Upper lobe of right lung (tissue), 1 donor: ENCODE measurements at regions not wholly inside any gene's neighbourhood (a gene's known extent, or its start where the extent isn't known, plus 50 kb on each side); places are given as distances from the start of the nearest gene placed in this dataset.
"Not testable (repeated sequence)": the region's sequence is repeated elsewhere in the genome, so short reads cannot be mapped to it uniquely, and the experiment has no call there.

Experiments used
- ATAC-seq: fragments of 200-7000 bp; cut with Tn5 transposase; one replicate; pipeline ENCODE4 v1.9.1; 2020; ENCODE audit warnings: mild to moderate bottlenecking, moderate library complexity
- DNase-seq: peaks from one replicate; pipeline ENCODE4 v3.0.0-alpha.2; 2020
- H3K27ac ChIP-seq: fragments of 200-600 bp; one replicate; pipeline ENCODE4 v1.8.0; 2022
- H3K27me3 ChIP-seq: fragments of 200-600 bp; one replicate; pipeline ENCODE4 v1.8.0; 2022; ENCODE audit warnings: mild to moderate bottlenecking
- H3K36me3 ChIP-seq: fragments of 200-600 bp; one replicate; pipeline ENCODE4 v1.8.0; 2022
- H3K4me1 ChIP-seq: fragments of 200-600 bp; one replicate; pipeline ENCODE4 v1.8.0; 2022
- H3K4me3 ChIP-seq: fragments of 200-600 bp; one replicate; pipeline ENCODE4 v1.8.0; 2022; ENCODE audit warnings: mild to moderate bottlenecking
- H3K9me3 ChIP-seq: fragments of 200-600 bp; one replicate; pipeline ENCODE4 v1.8.0; 2022
- intact Hi-C: fragments of 100-400 bp; cut with DNase I; formaldehyde crosslinking; loops from one replicate; pipeline ENCODE4 v1.11.0; 2022
- TF ChIP-seq, protein P1 (sequence below): fragments of 200-600 bp; IDR thresholded peaks from one replicate; pipeline ENCODE4 v1.8.0; 2022; ENCODE audit warnings: antibody characterized with exemption
- donor health status: DM: no; HTN: yes; CAD: no; lungs with severe emphysema.

DNA sequence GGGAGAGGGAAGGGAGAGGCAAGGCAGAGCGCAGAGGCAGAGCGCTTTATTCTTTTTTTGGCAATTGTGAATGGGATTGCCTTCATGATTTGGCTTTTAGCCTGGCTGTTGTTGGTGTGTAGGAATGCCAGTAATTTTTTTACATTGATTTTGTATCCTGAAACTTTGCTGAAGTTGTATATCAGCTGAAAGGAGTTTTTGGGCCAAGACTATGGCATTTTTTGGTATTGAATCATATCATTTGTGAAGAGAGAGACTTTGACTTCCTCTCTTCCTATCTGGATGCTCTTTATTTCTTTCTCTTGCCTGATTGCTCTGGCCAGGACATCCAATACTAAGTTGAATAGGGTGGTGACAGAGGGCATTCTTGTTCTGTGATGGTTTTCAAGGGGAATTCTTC lies 291.3 kb downstream of the REEP3 start:
- TF ChIP-seq, protein P1, sequence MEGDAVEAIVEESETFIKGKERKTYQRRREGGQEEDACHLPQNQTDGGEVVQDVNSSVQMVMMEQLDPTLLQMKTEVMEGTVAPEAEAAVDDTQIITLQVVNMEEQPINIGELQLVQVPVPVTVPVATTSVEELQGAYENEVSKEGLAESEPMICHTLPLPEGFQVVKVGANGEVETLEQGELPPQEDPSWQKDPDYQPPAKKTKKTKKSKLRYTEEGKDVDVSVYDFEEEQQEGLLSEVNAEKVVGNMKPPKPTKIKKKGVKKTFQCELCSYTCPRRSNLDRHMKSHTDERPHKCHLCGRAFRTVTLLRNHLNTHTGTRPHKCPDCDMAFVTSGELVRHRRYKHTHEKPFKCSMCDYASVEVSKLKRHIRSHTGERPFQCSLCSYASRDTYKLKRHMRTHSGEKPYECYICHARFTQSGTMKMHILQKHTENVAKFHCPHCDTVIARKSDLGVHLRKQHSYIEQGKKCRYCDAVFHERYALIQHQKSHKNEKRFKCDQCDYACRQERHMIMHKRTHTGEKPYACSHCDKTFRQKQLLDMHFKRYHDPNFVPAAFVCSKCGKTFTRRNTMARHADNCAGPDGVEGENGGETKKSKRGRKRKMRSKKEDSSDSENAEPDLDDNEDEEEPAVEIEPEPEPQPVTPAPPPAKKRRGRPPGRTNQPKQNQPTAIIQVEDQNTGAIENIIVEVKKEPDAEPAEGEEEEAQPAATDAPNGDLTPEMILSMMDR, result no peak
- Histone ChIP-seq H3K27ac (no peak overlapping the region), H3K27me3 (no peaks in the 10 kb centered on the region), H3K9me3 (no peaks in the 10 kb centered on the region), H3K36me3 (no peaks in the 10 kb centered on the region), H3K4me1 (no peaks in the 10 kb centered on the region), H3K4me3 (no peak overlapping the region)
- intact Hi-C loops, result no loop called here
- ATAC-seq, result no peak
- DNase-seq, result no peak

DNA sequence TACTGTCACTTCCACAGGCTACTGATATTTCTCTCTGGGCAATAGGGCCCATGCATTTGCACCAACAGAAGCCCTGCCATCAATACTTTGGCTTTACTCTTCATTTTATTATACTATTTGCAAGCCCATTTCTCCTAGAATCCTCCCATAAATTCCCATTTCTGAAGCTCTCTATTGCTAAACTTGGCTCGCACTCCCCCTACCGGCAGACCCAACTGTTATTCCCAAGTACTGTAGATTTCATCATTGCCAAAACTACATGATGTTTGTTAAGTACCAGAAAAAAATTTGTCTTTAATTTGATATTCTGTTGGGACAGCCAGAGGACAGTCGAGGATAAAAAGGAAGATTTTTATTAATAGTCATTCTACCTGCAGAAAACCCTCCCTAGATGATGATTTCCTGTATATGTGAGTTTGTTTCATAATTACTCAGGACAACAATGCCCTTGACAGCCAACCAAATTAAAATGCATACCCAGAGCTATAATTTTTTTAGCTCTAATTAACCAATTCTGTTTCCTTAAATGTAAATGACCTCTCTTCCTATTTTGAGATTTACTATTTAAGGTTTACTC lies 298.6 kb downstream of the REEP3 start:
- H3K27ac ChIP-seq, result no peak overlapping the region
- DNase-seq, result peak; percentile 70
- TF ChIP-seq, protein P1, result peak; percentile 85

DNA sequence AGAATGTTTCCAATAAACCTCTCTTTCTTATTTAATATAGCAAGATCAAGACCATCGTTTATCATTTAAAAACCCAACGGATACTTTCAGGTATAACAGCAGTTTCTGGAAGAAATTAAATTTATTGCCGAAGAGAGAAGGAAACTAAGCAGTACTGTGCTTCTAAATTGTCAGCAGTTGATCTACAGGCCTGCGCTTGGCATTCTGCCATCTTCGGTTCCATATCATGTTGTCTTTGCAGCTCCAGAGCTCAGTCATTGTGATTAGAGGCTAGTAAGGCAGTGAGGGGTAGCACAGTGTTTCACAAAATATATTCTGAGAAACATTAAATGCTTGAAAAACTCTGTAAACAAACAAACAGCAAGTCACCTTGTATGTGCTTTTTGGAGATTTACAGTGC lies 301.3 kb downstream of the REEP3 start:
- no peak for DNase-seq
- H3K27me3 ChIP-seq, result no peaks in the 10 kb centered on the region
- TF ChIP-seq, protein P1, result no peak
- no peak overlapping the region for H3K27ac ChIP-seq
- ATAC-seq, result no peak
- H3K4me1 ChIP-seq, result no peaks in the 10 kb centered on the region
- H3K4me3 ChIP-seq, result no peak overlapping the region
- H3K36me3 ChIP-seq, result no peaks in the 10 kb centered on the region
- H3K9me3 ChIP-seq, result peaks cover 9% of the 10 kb centered on the region
- intact Hi-C loops, result no loop called here

More for the DNA sequence above, 298.6 kb downstream of the REEP3 start:
- Histone ChIP-seq H3K4me1 (no peaks in the 10 kb centered on the region), H3K9me3 (peaks cover 9% of the 10 kb centered on the region), H3K27me3 (no peaks in the 10 kb centered on the region), H3K4me3 (no peak overlapping the region), H3K36me3 (no peaks in the 10 kb centered on the region)
- intact Hi-C loops, result no loop called here
- peak; percentile 64 for ATAC-seq

DNA sequence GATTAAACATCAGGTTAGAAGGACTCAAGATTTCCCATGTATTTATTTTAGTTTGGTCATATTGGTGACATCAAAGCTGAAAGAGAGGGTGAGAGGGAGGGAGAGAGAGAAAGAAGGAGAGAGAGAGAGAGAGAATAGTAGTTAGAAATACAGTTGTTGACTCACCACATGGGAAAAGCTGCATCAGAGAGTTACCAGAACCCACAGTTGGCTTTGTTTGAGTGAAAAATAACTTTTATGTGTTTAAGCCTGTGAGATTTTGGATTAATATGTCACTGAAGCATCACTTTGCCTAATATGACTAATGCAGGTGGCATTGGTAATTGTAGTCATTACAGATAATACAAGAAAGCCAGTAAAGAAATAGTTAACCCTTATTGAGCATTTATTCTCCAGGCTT lies 303.9 kb downstream of the REEP3 start:
- Histone ChIP-seq H3K9me3 (peaks cover 9% of the 10 kb centered on the region), H3K4me1 (no peaks in the 10 kb centered on the region), H3K27ac (no peak overlapping the region), H3K36me3 (no peaks in the 10 kb centered on the region), H3K27me3 (no peaks in the 10 kb centered on the region), H3K4me3 (no peak overlapping the region)
- intact Hi-C loops, result no loop called here
- ATAC-seq, result no peak
- TF ChIP-seq, protein P1, result no peak
- DNase-seq, result no peak

DNA sequence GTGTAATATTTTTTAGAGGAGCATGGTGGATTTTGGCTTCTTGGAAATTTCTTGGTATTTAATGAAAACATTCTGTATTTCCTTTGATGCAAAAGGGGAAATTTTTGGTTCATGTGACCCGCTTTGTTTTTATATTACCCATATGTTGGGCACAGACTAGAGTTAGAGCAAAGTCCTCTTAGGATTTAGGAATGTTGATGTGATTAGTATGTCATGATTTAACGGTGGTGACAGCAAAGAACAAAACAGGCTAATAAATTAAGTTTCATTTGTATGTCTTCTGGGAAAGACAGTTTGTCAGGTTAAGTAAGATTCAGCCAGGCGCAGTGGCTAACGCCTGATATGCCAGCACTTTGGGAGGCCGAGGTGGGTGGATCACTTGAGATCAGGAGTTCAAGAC lies 304.6 kb downstream of the REEP3 start:
- no peaks in the 10 kb centered on the region for H3K27me3 ChIP-seq
- H3K9me3 ChIP-seq, result peaks cover 9% of the 10 kb centered on the region
- no peaks in the 10 kb centered on the region for H3K36me3 ChIP-seq
- H3K4me3 ChIP-seq, result no peak overlapping the region
- H3K4me1 ChIP-seq, result no peaks in the 10 kb centered on the region
- no peak for ATAC-seq
- TF ChIP-seq, protein P1, result no peak
- no peak for DNase-seq
- intact Hi-C loops, result no loop called here
- no peak overlapping the region for H3K27ac ChIP-seq

DNA sequence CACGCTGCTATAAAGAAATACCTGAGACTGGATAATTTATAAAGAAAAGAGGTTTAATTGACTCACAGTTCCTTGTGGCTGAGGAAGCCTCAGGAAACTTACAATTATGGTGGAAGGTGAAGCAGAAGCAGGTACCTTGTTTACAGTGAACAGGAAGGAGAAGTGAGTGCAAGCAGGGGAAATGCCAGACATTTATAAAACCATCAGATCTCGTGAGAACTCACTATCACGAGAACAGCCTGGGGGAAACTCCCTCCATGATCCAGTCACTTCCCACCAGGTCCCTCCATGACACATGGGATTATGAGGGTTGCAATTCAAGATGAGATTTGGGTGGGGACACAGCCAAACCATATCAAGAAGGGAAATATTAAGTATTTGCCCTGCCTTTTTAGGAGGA lies 305.8 kb downstream of the REEP3 start:
- H3K9me3 ChIP-seq, H3K27ac ChIP-seq, ATAC-seq, H3K4me1 ChIP-seq, intact Hi-C loops, H3K36me3 ChIP-seq, H3K4me3 ChIP-seq, H3K27me3 ChIP-seq, DNase-seq: not testable (repeated sequence)
